ENCODE measurements at regions not wholly inside any gene's neighbourhood (a gene's known extent, or its start where the extent isn't known, plus 50 kb on each side); places are given as distances from the start of the nearest gene placed in this dataset.

GRCh38 chr1:38239258-38239835 is 192.8 kb upstream of the POU3F1 start:
- WGBS, 2 donors: 91 to 94% methylated on average over 7 to 8 of the region's 8 CpGs
- Histone ChIP-seq H3K9me3 (no peaks in the 10 kb centered on the region), H3K4me3 (no peak overlapping the region), H3K27me3 (peaks cover 0 to 27% (median 0%) of the 10 kb centered on the region in 4 donors), H3K27ac (no peak overlapping the region), H3K36me3 (no peaks in the 10 kb centered on the region), H3K4me1 (no peaks in the 10 kb centered on the region)
- intact Hi-C loops (cut with DNase I): no loop called here
- DNase-seq: no peak
- no peak for TF ChIP-seq POLR2A (IDR thresholded peaks at IDR 0.05)
- TF ChIP-seq CTCF (IDR thresholded peaks at IDR 0.05): no peak

GRCh38 chr1:38238294-38238693 is 191.7 kb upstream of the POU3F1 start:
- H3K4me3 ChIP-seq: no peak overlapping the region
- no peak overlapping the region for H3K27ac ChIP-seq
- intact Hi-C loops (cut with DNase I): no loop called here
- H3K36me3 ChIP-seq: no peaks in the 10 kb centered on the region
- DNase-seq: no peak
- TF ChIP-seq CTCF (IDR thresholded peaks at IDR 0.05) (no peak), POLR2A (IDR thresholded peaks at IDR 0.05) (no peak)
- no peaks in the 10 kb centered on the region for H3K9me3 ChIP-seq
- H3K4me1 ChIP-seq: no peaks in the 10 kb centered on the region
- WGBS, 2 donors: 77 to 87% methylated on average over 5 of the region's 5 CpGs
- peaks cover 0 to 27% (median 0%) of the 10 kb centered on the region in 4 donors for H3K27me3 ChIP-seq

- WGBS, 2 donors: 35% methylated on average over 3 of the region's 3 CpGs
- TF ChIP-seq POLR2A (IDR thresholded peaks at IDR 0.05): no peak
- no peak for TF ChIP-seq CTCF (IDR thresholded peaks at IDR 0.05)
Observed at GRCh38 chr1:38235705-38236104, 189.1 kb upstream of the POU3F1 start.

GRCh38 chr1:38231941-38232340 is 185.3 kb upstream of the POU3F1 start:
- TF ChIP-seq CTCF (IDR thresholded peaks at IDR 0.05): no peak
- TF ChIP-seq POLR2A (IDR thresholded peaks at IDR 0.05): no peak
- intact Hi-C loops (cut with DNase I): no loop called here
- WGBS, 2 donors: 70 to 92% methylated on average over 1 of the region's 1 CpG

More at GRCh38 chr1:38235705-38236104, 189.1 kb upstream of the POU3F1 start:
- Histone ChIP-seq H3K36me3 (no peaks in the 10 kb centered on the region), H3K9me3 (no peaks in the 10 kb centered on the region), H3K4me3 (no peak overlapping the region), H3K27ac (no peak overlapping the region), H3K4me1 (no peaks in the 10 kb centered on the region), H3K27me3 (peaks cover 0 to 27% (median 0%) of the 10 kb centered on the region in 4 donors)
- DNase-seq: no peak
- intact Hi-C loops (cut with DNase I): no loop called here

GRCh38 chr1:38228718-38229117 is 182.1 kb upstream of the POU3F1 start:
- no peak for DNase-seq
- no peak overlapping the region for H3K27ac ChIP-seq
- no peak for TF ChIP-seq POLR2A (IDR thresholded peaks at IDR 0.05)
- intact Hi-C loops (cut with DNase I): no loop called here
- H3K36me3 ChIP-seq: no peaks in the 10 kb centered on the region
- no peaks in the 10 kb centered on the region for H3K27me3 ChIP-seq
- H3K9me3 ChIP-seq: no peaks in the 10 kb centered on the region
- no peaks in the 10 kb centered on the region for H3K4me1 ChIP-seq
- 68 to 92% methylated on average over 1 to 3 of the region's 3 CpGs for WGBS, 2 donors
- H3K4me3 ChIP-seq: no peak overlapping the region

More at GRCh38 chr1:38231941-38232340, 185.3 kb upstream of the POU3F1 start:
- DNase-seq: no peak
- Histone ChIP-seq H3K4me3 (no peak overlapping the region), H3K4me1 (no peaks in the 10 kb centered on the region), H3K27ac (no peak overlapping the region), H3K36me3 (no peaks in the 10 kb centered on the region), H3K9me3 (no peaks in the 10 kb centered on the region), H3K27me3 (peaks cover 0 to 11% (median 0%) of the 10 kb centered on the region in 4 donors)

- peaks cover 0 to 6% (median 0%) of the 10 kb centered on the region in 4 donors for H3K27me3 ChIP-seq
- no peak overlapping the region for H3K4me3 ChIP-seq
- 77 to 82% methylated on average over 3 of the region's 3 CpGs for WGBS, 2 donors
- H3K27ac ChIP-seq: no peak overlapping the region
- TF ChIP-seq CTCF (IDR thresholded peaks at IDR 0.05): no peak
- no peak for TF ChIP-seq POLR2A (IDR thresholded peaks at IDR 0.05)
- H3K4me1 ChIP-seq: no peaks in the 10 kb centered on the region
- intact Hi-C loops (cut with DNase I): no loop called here
- H3K9me3 ChIP-seq: no peaks in the 10 kb centered on the region
- no peak for DNase-seq
- no peaks in the 10 kb centered on the region for H3K36me3 ChIP-seq
Observed at GRCh38 chr1:38225745-38226144, 179.2 kb upstream of the POU3F1 start.
